ENCODE measurements at regions not wholly inside any gene's neighbourhood (a gene's known extent, or its start where the extent isn't known, plus 50 kb on each side); places are given as distances from the start of the nearest gene placed in this dataset.

GRCh38 chr2:207260947-207261346 is 95.2 kb upstream of the KLF7 start:
- ChIA-PET CTCF (interaction anchor here (1.0 kb wide), 1 partner anchor 29 kb away, joined by 3 read pairs; no protein-coding TSS in a partner anchor), POLR2A (no interaction called here)
- TF ChIP-seq NFRKB (IDR thresholded peaks at IDR 0.05) (no peak), FOXM1 (IDR thresholded peaks at IDR 0.05; ENCODE audit: borderline replicate concordance) (no peak), ELF4 (IDR thresholded peaks at IDR 0.05) (no peak), BHLHE40 (IDR thresholded peaks at IDR 0.05; ENCODE audit: borderline replicate concordance) (no peak)
- DNase-seq (ENCODE audit: extremely low spot score), result no peak

DNA sequence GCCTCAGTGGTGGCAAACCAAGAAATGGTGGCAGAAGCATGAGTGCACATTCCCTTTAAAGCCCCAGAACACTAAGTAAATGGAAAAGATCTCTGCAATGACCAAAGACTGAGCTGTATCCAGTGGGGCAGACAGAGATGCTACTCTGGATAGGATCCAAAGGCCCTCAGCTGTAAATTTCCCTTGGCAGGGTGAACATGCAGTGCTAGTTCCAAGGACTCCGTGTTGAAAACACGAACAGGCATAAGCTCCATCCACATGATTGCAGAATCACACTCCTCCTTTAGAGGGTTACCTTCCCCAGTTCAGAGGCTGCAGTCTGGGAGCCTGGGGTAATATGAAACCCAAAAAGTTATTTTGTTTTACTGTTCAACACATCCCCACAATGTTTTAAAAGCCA is 98.6 kb upstream of the KLF7 start:
- TF ChIP-seq NFRKB (IDR thresholded peaks at IDR 0.05), result no peak
- no peak for TF ChIP-seq FOXK2 (IDR thresholded peaks at IDR 0.05)
- TF ChIP-seq L3MBTL2 (conservative IDR thresholded peaks at IDR 0.05), result no peak
- TF ChIP-seq, protein P1, sequence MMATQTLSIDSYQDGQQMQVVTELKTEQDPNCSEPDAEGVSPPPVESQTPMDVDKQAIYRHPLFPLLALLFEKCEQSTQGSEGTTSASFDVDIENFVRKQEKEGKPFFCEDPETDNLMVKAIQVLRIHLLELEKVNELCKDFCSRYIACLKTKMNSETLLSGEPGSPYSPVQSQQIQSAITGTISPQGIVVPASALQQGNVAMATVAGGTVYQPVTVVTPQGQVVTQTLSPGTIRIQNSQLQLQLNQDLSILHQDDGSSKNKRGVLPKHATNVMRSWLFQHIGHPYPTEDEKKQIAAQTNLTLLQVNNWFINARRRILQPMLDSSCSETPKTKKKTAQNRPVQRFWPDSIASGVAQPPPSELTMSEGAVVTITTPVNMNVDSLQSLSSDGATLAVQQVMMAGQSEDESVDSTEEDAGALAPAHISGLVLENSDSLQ (IDR thresholded peaks at IDR 0.05), result no peak
- TF ChIP-seq SP1 (IDR thresholded peaks at IDR 0.05), result no peak
- TF ChIP-seq LEF1 (IDR thresholded peaks at IDR 0.05; ENCODE audit: borderline replicate concordance), result no peak
- POLR2A ChIA-PET, result no interaction called here
- CTCF ChIA-PET, result no interaction called here
- no peak for DNase-seq (ENCODE audit: extremely low spot score)

- DNase-seq (ENCODE audit: extremely low spot score), result no peak
- TF ChIP-seq FOXA1 (IDR thresholded peaks at IDR 0.05) (no peak), SP1 (IDR thresholded peaks at IDR 0.05) (no peak), SUZ12 (IDR thresholded peaks at IDR 0.05) (no peak)
- ChIA-PET POLR2A (no interaction called here), CTCF (interaction anchor here (0.8 kb wide), 1 partner anchor 17 kb away, joined by 3 read pairs; no protein-coding TSS in a partner anchor)
Observed at GRCh38 chr2:207265332-207265731, 99.6 kb upstream of the KLF7 start.

DNA sequence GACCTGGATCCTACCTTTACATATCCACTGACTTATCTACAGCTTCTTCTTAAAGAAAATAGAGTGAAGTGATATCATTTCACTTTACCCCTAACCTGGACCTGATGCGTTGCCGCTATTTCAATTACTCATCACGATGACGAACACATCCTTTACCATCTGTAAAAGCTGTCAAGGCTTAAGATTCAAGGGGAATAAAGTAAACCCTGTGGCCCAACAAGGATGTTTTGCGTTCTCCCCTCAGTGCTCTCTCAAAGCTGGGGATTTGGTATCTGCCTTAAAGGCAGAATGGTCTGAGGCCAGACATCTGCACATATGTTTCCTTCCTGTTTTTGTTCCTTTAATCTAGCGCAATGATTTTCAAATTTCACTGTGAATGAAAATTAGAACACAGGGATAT is 100.1 kb upstream of the KLF7 start:
- DNase-seq (ENCODE audit: extremely low spot score), result no peak
- POLR2A ChIA-PET, result no interaction called here
- no peak for TF ChIP-seq ZNF384 (IDR thresholded peaks at IDR 0.05)
- TF ChIP-seq SP1 (IDR thresholded peaks at IDR 0.05), result no peak
- no peak for TF ChIP-seq TARDBP (IDR thresholded peaks at IDR 0.05)
- no peak for TF ChIP-seq FOXA1 (IDR thresholded peaks at IDR 0.05)
- no peak for TF ChIP-seq BHLHE40 (IDR thresholded peaks at IDR 0.05; ENCODE audit: borderline replicate concordance)
- TF ChIP-seq, protein P1 (IDR thresholded peaks at IDR 0.05), result no peak
- TF ChIP-seq CTBP1 (IDR thresholded peaks at IDR 0.05; ENCODE audit: borderline replicate concordance), result no peak
- no peak for TF ChIP-seq ELF4 (IDR thresholded peaks at IDR 0.05)
- TF ChIP-seq FOXK2 (IDR thresholded peaks at IDR 0.05), result no peak
- TF ChIP-seq L3MBTL2 (conservative IDR thresholded peaks at IDR 0.05), result no peak
- TF ChIP-seq ARNT (IDR thresholded peaks at IDR 0.05), result no peak
- no peak for TF ChIP-seq FOXM1 (IDR thresholded peaks at IDR 0.05; ENCODE audit: borderline replicate concordance)
- TF ChIP-seq NFRKB (IDR thresholded peaks at IDR 0.05), result no peak
- TF ChIP-seq LEF1 (IDR thresholded peaks at IDR 0.05; ENCODE audit: borderline replicate concordance), result no peak
- no peak for TF ChIP-seq SUZ12 (IDR thresholded peaks at IDR 0.05)
- no peak for TF ChIP-seq HDGF (IDR thresholded peaks at IDR 0.05; ENCODE audit: borderline replicate concordance)
- CTCF ChIA-PET, result no interaction called here

DNA sequence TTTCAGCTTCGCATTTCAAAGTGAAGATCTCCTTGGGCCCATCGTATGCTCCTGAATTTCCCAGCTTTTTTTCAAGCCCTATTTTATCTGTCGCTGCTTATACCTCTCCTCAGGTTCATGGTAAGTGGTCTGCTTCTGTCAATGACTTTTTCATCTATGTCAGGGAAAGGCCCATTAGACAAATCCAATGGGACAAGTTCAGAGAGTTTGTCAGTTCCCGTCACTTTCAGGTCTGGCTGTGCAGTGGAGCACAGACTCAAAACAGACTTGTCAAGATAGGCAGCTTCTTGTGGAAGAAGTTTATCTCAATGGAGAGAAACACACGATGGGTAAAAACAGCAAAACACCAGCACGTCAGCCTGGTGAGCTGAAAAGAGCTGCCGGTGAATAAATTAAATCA is 100.9 kb upstream of the KLF7 start:
- no peak for TF ChIP-seq TARDBP (IDR thresholded peaks at IDR 0.05)
- TF ChIP-seq ARNT (IDR thresholded peaks at IDR 0.05), result no peak
- no peak for TF ChIP-seq FOXM1 (IDR thresholded peaks at IDR 0.05; ENCODE audit: borderline replicate concordance)
- no peak for TF ChIP-seq BHLHE40 (IDR thresholded peaks at IDR 0.05; ENCODE audit: borderline replicate concordance)
- TF ChIP-seq CTBP1 (IDR thresholded peaks at IDR 0.05; ENCODE audit: borderline replicate concordance), result no peak
- no peak for TF ChIP-seq FOXK2 (IDR thresholded peaks at IDR 0.05)
- no peak for TF ChIP-seq FOXA1 (IDR thresholded peaks at IDR 0.05)
- TF ChIP-seq L3MBTL2 (conservative IDR thresholded peaks at IDR 0.05), result no peak
- no peak for TF ChIP-seq SP1 (IDR thresholded peaks at IDR 0.05)
- TF ChIP-seq ELF4 (IDR thresholded peaks at IDR 0.05), result no peak
- no peak for TF ChIP-seq SUZ12 (IDR thresholded peaks at IDR 0.05)
- TF ChIP-seq LEF1 (IDR thresholded peaks at IDR 0.05; ENCODE audit: borderline replicate concordance), result no peak
- no peak for TF ChIP-seq NFRKB (IDR thresholded peaks at IDR 0.05)
- TF ChIP-seq HDGF (IDR thresholded peaks at IDR 0.05; ENCODE audit: borderline replicate concordance), result no peak
- TF ChIP-seq, protein P1 (IDR thresholded peaks at IDR 0.05), result no peak
- no peak for TF ChIP-seq ZNF384 (IDR thresholded peaks at IDR 0.05)
- ChIA-PET POLR2A (no interaction called here), CTCF (no interaction called here)
- no peak for DNase-seq (ENCODE audit: extremely low spot score)

- DNase-seq (ENCODE audit: extremely low spot score), result no peak
- ChIA-PET POLR2A (no interaction called here), CTCF (no interaction called here)
- no peak for TF ChIP-seq FOXM1 (IDR thresholded peaks at IDR 0.05; ENCODE audit: borderline replicate concordance)
- TF ChIP-seq FOXK2 (IDR thresholded peaks at IDR 0.05), result no peak
- no peak for TF ChIP-seq SP1 (IDR thresholded peaks at IDR 0.05)
- TF ChIP-seq ELF4 (IDR thresholded peaks at IDR 0.05), result no peak
- no peak for TF ChIP-seq ZNF384 (IDR thresholded peaks at IDR 0.05)
- TF ChIP-seq L3MBTL2 (conservative IDR thresholded peaks at IDR 0.05), result no peak
Observed at GRCh38 chr2:207269038-207269437, 103.3 kb upstream of the KLF7 start.

DNA sequence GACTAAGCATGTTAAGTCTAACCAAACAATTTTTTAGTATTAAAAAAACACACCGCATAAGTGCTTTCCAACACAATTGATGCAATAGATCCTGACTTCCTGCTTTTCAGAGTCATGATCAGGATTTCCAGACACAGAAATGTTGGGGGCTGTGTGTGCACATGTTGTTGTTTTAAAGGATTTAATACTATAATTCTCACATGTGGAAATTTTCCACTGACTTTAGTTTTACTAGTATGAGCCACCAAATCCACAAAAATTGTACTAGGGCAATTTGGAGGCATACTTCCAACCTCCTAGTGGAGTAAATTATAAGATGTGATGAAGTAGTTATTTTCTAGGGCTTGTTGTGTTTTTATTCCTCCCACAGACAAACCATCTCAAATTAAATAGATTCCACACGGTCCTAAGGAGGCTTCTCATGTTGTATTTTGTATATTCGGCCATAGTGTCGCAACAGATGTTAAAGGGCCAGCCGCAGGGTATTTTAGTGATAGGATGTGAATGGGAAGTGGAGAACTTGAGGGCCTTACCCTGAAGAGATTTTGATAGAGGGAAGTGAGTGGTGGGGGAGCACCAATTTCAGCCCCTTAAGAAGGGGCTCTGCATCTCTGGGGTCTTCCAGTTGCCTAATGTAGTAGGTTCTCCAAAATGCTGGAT is 108.9 kb upstream of the KLF7 start:
- no peak for TF ChIP-seq FOXK2 (IDR thresholded peaks at IDR 0.05)
- no peak for TF ChIP-seq TARDBP (IDR thresholded peaks at IDR 0.05)
- TF ChIP-seq L3MBTL2 (conservative IDR thresholded peaks at IDR 0.05), result no peak
- no peak for TF ChIP-seq BHLHE40 (IDR thresholded peaks at IDR 0.05; ENCODE audit: borderline replicate concordance)
- no peak for TF ChIP-seq HDGF (IDR thresholded peaks at IDR 0.05; ENCODE audit: borderline replicate concordance)
- no peak for DNase-seq (ENCODE audit: extremely low spot score)
- POLR2A ChIA-PET, result no interaction called here

More for the DNA sequence above, 108.9 kb upstream of the KLF7 start:
- CTCF ChIA-PET, result no interaction called here
